HG02588 (cell line): ENCODE measurements at regions not wholly inside any gene's neighbourhood (a gene's known extent, or its start where the extent isn't known, plus 50 kb on each side); places are given as distances from the start of the nearest gene placed in this dataset.

Experiments
- ATAC-seq: cut with Tn5 transposase; IDR thresholded peaks from one replicate; pipeline ENCODE4 v1.9.1; 2021; ENCODE audit warnings: mild to moderate bottlenecking, moderate library complexity; ENCODE audit not compliant: unreplicated experiment

DNA sequence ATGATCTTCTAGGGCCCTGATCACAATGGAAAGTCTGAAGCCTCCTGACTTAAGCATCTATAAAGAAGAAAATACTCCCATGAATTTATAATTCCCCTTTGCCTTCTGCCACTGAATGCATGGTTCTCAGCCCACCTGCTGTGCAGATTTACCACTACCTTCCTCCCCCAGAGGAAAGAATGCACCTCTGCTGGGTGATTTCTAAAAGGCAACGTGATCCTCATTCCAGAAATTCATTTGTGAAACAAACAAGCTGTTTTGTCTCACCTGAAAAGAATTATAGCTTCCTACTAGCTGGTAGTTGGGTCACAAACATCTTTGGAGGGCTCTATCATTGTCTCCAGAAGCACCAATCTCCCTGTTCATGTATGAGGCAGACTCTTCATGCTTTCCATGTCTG lies 320.2 kb downstream of the CDC14C start:
- ATAC-seq = no peak

GRCh38 chr7:49245062-49245461 lies 320.7 kb downstream of the CDC14C start:
- ATAC-seq = no peak

GRCh38 chr7:49247759-49248158 lies 323.4 kb downstream of the CDC14C start:
- no peak for ATAC-seq

DNA sequence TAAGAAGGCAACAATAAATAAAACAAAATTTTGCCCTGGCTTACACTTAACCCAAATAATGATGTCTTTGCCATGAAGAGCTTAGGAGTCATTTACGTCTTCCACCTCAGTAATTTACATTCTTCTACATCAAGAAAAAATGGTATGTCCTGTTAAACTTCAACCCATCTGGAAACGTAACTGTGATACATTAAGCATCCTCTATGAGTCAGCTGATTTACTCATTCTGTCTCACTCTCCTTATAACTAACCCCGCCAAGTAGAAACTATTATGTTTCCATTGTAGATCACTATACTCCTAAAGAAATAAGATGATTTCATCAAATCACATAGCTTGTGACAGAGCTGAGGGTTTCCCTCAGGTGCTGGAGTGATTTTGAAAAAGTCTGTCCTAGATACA lies 330.7 kb downstream of the CDC14C start:
- ATAC-seq = no peak

- ATAC-seq = no peak
Observed at GRCh38 chr7:49260538-49260937, 336.2 kb downstream of the CDC14C start.

DNA sequence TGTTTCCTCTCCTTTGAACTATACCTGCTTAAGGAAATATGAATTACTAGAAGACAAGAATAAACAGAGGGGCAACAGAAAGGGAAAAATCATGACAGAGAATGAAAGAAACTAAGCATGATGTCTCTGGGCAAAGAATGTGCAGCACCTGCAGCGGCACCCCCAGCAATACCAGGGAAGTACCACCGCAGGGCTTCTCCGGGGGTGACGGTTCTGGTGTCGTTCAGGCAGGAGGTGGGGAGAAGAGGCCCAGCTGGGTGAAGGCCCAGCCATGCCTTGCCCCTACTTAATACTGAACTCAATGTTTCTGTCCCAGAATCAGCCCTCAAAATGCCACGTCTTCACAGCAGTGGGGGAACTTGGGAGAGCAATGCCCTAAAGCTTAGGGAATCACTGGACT lies 337.6 kb downstream of the CDC14C start:
- ATAC-seq = no peak

DNA sequence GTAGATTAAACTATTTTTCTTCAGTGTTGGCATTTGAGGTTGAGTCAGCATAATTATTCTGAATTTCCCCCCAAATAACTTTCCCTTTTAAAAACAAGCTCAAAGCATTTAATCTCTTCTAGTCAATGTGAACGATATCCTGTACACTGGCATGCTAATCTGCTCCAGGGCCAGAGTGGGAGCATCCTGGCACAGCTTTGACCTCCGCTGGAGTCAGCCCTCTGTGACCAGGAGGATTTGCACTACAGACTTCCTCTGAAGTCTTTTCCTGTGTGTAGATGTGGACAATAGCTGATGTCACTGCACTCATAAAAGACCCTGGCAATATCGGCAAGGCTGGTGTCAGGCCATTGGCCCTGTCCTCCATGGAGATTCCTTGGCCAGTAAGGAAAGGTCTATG lies 340.2 kb downstream of the CDC14C start:
- no peak for ATAC-seq

DNA sequence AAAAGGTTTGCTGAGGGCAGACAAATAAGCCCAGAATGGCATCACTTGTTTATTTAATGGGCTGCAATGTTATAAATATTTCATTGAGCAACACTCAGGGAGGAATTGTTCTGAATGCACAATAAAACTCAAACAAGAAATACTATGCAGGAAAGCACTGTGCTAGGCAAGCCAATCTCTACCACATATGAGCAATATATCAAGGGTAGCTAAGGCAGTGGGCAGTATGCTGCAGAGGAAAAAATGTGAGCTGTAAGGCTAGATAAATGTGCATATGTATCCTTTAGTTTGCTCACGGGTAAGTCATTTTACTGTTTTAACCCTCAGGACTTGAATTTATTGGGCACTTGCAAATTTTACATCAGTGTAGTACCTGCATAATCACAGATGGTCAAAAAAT lies 349.6 kb downstream of the CDC14C start:
- ATAC-seq = no peak

DNA sequence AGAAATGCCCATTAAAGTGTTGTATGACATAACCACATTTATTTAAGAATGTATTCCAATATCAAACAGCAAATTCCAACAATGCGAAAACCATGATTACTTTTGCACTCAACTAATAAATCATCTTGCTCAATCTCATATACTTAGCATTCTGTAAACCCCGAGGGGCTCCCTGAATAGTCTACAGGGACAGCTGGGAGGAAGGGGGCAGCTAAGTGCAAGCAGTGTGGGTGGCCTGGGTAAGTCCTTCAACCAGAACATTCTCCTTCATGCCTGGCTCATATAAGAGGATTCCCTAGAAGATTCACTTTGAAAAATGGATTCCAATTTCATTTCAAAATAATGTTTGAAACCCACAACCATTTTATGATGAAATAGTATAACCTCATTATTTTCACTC lies 355.5 kb downstream of the CDC14C start:
- no peak for ATAC-seq

GRCh38 chr7:49287653-49288052 lies 363.3 kb downstream of the CDC14C start:
- ATAC-seq = no peak

GRCh38 chr7:49294611-49295010 lies 370.3 kb downstream of the CDC14C start:
- no peak for ATAC-seq

DNA sequence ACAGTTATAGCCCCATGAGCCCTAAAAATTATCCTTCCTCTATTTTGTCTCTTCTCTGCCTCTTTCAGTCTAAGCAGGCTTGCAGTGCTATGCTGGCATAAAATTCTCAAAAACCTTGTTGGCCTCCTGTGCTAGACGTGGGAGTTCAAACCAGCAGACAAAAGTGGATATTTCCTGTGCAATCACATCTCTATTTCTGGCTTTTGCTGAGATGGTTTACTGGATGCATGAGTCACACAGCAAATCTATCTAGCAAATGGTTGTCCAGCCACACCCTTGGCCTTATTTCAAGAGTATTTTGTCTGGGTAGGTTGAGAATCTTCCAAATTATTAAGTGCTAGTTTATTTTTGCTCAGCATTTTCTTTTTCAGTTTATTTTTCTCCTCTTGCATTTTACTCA lies 370.8 kb downstream of the CDC14C start:
- ATAC-seq = no peak

GRCh38 chr7:49297958-49298357 lies 373.6 kb downstream of the CDC14C start:
- no peak for ATAC-seq

DNA sequence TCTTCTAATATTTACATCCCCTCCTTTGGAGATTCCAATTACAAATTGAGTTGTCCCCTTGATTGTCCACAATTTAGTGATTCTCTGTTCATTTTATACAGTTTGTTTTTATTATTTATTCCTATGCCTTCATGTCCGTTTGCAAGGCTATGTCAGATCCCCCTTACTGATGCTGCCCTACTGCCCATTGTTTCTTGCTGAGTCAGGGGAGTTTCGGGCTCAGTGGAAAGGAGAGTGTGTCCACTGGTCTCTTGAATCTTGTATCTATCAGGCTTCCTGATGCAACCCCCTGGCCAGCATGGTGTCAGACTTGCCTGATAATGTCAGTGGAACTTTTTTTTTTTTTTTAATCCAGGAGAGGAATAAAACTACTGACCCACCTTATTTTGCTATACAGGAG lies 384.4 kb downstream of the CDC14C start:
- no peak for ATAC-seq

- no peak for ATAC-seq
Observed at GRCh38 chr7:49320083-49320482, 395.7 kb downstream of the CDC14C start.

DNA sequence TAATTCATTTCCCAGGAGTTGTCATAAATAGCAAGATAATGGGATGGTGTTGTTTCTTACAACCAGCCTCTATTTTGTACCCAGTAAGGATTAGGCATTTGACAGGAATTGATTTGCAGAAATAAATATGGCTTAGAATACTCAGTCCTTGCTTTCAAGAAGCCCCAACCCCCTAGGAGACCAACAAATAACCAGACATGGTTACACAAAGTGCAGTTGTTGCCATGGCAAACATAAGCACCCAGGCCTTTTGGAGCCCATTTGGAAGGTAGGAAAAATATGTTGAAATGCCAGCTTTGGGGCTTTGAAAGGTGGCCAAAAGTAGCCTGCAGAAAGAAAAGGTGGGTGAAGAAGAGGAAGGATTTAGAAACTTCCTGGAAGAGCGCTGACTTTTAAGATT lies 397.5 kb downstream of the CDC14C start:
- ATAC-seq = no peak

GRCh38 chr7:49322476-49322875 lies 398.1 kb downstream of the CDC14C start:
- no peak for ATAC-seq

DNA sequence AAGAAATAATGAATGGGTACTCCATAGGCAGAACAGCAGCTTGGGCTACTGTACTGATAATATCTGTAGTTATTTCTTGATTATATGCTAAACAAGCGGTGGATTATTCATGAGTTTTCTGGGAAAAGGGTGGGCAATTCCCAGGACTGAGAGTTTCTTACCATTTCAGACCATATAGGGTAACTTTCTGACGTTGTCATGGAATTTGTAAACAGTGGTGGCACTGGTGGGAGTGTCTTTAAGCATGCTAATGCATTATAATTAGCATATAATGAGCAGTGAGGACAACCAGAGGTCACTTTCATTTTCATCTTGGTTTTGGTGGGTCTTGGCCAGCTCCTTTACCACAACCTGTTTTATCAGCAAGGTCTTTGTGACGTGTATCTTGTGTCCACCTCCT lies 399.7 kb downstream of the CDC14C start:
- ATAC-seq = no peak

- no peak for ATAC-seq
Observed at GRCh38 chr7:49324707-49325106, 400.4 kb downstream of the CDC14C start.

- ATAC-seq = no peak
Observed at GRCh38 chr7:49325571-49325970, 401.2 kb downstream of the CDC14C start.

DNA sequence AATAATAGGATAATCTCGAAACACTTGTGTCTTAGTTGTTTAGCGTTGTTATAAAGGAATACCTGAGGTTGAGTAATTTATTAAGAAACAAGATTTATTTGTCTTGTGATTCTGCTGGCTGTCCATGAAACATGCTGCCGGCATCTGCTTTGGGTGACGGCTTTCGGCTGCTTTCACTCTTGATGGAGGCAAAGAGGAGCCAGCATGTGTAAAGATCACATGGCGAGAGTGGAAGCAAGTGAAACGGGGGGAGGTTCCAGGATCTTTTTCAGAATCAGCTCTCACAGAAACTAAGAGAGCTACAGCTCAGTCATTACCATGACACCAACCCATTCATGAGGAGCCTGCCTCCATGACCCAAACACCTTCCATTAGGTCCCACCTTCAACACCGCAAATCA lies 402.8 kb downstream of the CDC14C start:
- no peak for ATAC-seq

GRCh38 chr7:49333180-49333881 lies 409.0 kb downstream of the CDC14C start:
- no peak for ATAC-seq

- no peak for ATAC-seq
Observed at GRCh38 chr7:49341849-49342248, 417.5 kb downstream of the CDC14C start.
